Keratinocyte (primary cell): ENCODE measurements at regions not wholly inside any gene's neighbourhood (a gene's known extent, or its start where the extent isn't known, plus 50 kb on each side); places are given as distances from the start of the nearest gene placed in this dataset.

Experiments
- DNase-seq: peaks from one replicate; pipeline ENCODE4 v3.0.0-alpha.2; 2011; ENCODE audit warnings: low read depth, missing footprints, low spot score
- FAIRE-seq: peaks from 2 replicates; lab custom pipeline; 2011; peaks lifted over from hg19 to GRCh38; lab: Jason Lieb, UNC
- H2AFZ ChIP-seq: 2 replicates; pipeline ENCODE4 v1.6.0; 2012; ENCODE audit warnings: low read length, control low read depth, inconsistent platforms; ENCODE audit not compliant: control insufficient read depth
- H3K27ac ChIP-seq: 2 replicates; pipeline ENCODE4 v1.5.1; 2011; ENCODE audit warnings: low read length; ENCODE audit not compliant: control insufficient read depth, insufficient read depth
- H3K27me3 ChIP-seq: 3 replicates; pipeline ENCODE4 v1.6.0; 2011; ENCODE audit warnings: low read length; ENCODE audit not compliant: control insufficient read depth, insufficient read depth; ENCODE audit errors: extremely low read depth
- H3K36me3 ChIP-seq, 2 experiments: 2 replicates in 1 of 2; 3 replicates in 1 of 2; pipeline ENCODE4 v1.5.1; 2011; ENCODE audit warnings: low read length in 2 of 2, mild to moderate bottlenecking in 1 of 2; ENCODE audit not compliant: control insufficient read depth in 2 of 2, insufficient read depth in 2 of 2; ENCODE audit errors: extremely low read depth in 1 of 2
- H3K4me1 ChIP-seq: 3 replicates; pipeline ENCODE4 v1.5.1; 2011; ENCODE audit warnings: low read length; ENCODE audit not compliant: control insufficient read depth, insufficient read depth; ENCODE audit errors: extremely low read depth
- H3K4me2 ChIP-seq: 3 replicates; pipeline ENCODE4 v1.6.0; 2011; ENCODE audit warnings: low read depth, low read length; ENCODE audit not compliant: control insufficient read depth, insufficient read depth; ENCODE audit errors: extremely low read depth
- H3K4me3 ChIP-seq, 3 experiments: fragments of 200-600 bp in 1 of 3; sonication (generic) in 1 of 3; 2 replicates in 2 of 3; 3 replicates in 1 of 3; pipeline ENCODE4 v1.5.1; 2011 to 2016; ENCODE audit warnings: low read length in 3 of 3, mild to moderate bottlenecking in 3 of 3, control low read depth in 2 of 3, inconsistent platforms in 1 of 3, low read depth in 1 of 3, mixed read lengths in 1 of 3, mixed run types in 1 of 3, moderate library complexity in 1 of 3; ENCODE audit not compliant: control insufficient read depth in 2 of 3, insufficient read depth in 2 of 3; ENCODE audit errors: extremely low read depth in 1 of 3
- H3K79me2 ChIP-seq: 2 replicates; pipeline ENCODE4 v1.6.0; 2012; ENCODE audit warnings: low read length; ENCODE audit not compliant: control insufficient read depth, insufficient read depth
- H3K9ac ChIP-seq: 3 replicates; pipeline ENCODE4 v1.6.0; 2011; ENCODE audit warnings: low read length; ENCODE audit not compliant: control insufficient read depth, insufficient read depth; ENCODE audit errors: extremely low read depth
- H3K9me1 ChIP-seq: 3 replicates; pipeline ENCODE4 v1.6.0; 2011; ENCODE audit warnings: low read length; ENCODE audit not compliant: control insufficient read depth, insufficient read depth; ENCODE audit errors: extremely low read depth
- H3K9me3 ChIP-seq: 2 replicates; pipeline ENCODE4 v1.5.1; 2012; ENCODE audit warnings: low read depth, low read length; ENCODE audit not compliant: control insufficient read depth
- H4K20me1 ChIP-seq: 3 replicates; pipeline ENCODE4 v1.6.0; 2011; ENCODE audit warnings: low read length; ENCODE audit not compliant: control insufficient read depth, insufficient read depth; ENCODE audit errors: extremely low read depth
- EZH2 ChIP-seq: IDR thresholded peaks from one replicate; pipeline ENCODE4 v1.6.1; 2012; ENCODE audit warnings: inconsistent platforms, mild to moderate bottlenecking, low read length, moderate library complexity
- dilution Hi-C: fragments of 300-500 bp; cut with MboI; formaldehyde crosslinking; loops from one replicate; pipeline ENCODE4 v1.7.0; 2020; ENCODE audit warnings: low sequenced_read_pairs; ENCODE audit not compliant: extremely low pct_ligation_motif_present
- TF ChIP-seq, protein P1 (sequence below), 3 experiments: IDR thresholded peaks in 1 of 3; conservative IDR thresholded peaks in 1 of 3; optimal IDR thresholded peaks in 1 of 3; 2 replicates in 2 of 3; 3 replicates in 1 of 3; pipeline versions ENCODE3 to v1.5.1; 2011; ENCODE audit warnings: low read length in 3 of 3, mild to moderate bottlenecking in 3 of 3, moderate library complexity in 2 of 3, control low read depth in 1 of 3, inconsistent platforms in 1 of 3; ENCODE audit not compliant: insufficient read depth in 2 of 3; ENCODE audit errors: extremely low read depth in 1 of 3

DNA sequence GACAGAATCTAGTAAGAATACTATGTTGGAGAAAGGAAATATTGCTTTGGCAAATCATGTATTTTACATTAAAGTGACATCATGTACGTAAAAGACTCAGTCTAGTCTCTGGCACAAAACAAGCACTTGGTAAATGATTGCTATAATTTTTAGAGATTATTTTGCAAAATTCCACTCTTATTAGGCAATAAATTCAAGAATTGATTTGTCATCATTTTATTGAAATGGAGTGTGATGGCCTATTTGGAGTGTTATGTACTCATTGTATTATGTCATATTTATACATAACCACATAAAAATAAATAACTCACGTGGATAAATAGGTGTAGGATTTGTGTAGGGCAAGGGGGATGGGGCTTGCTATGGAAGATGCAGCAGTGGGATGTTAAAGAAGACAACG, 70.0 kb upstream of the FYN start:
- DNase-seq (no peak), FAIRE-seq (no peak)
- Histone ChIP-seq H3K4me3 (no peak overlapping the region), H3K9me1 (no peaks in the 10 kb centered on the region), H2AFZ (no peak overlapping the region), H3K79me2 (no peaks in the 10 kb centered on the region), H3K4me1 (no peaks in the 10 kb centered on the region), H3K36me3 (no peaks in the 10 kb centered on the region), H3K27ac (no peak overlapping the region), H3K27me3 (no peaks in the 10 kb centered on the region), H3K4me2 (no peak overlapping the region), H4K20me1 (no peaks in the 10 kb centered on the region), H3K9me3 (no peaks in the 10 kb centered on the region), H3K9ac (no peak overlapping the region)
- TF ChIP-seq EZH2: no peak
- TF ChIP-seq, protein P1, sequence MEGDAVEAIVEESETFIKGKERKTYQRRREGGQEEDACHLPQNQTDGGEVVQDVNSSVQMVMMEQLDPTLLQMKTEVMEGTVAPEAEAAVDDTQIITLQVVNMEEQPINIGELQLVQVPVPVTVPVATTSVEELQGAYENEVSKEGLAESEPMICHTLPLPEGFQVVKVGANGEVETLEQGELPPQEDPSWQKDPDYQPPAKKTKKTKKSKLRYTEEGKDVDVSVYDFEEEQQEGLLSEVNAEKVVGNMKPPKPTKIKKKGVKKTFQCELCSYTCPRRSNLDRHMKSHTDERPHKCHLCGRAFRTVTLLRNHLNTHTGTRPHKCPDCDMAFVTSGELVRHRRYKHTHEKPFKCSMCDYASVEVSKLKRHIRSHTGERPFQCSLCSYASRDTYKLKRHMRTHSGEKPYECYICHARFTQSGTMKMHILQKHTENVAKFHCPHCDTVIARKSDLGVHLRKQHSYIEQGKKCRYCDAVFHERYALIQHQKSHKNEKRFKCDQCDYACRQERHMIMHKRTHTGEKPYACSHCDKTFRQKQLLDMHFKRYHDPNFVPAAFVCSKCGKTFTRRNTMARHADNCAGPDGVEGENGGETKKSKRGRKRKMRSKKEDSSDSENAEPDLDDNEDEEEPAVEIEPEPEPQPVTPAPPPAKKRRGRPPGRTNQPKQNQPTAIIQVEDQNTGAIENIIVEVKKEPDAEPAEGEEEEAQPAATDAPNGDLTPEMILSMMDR (optimal IDR thresholded peaks at IDR 0.05 in 1 of 3, IDR thresholded peaks at IDR 0.05 in 1 of 3, conservative IDR thresholded peaks at IDR 0.05 in 1 of 3; ENCODE audit: extremely low read depth in 1 of 3, insufficient read depth in 2 of 3, low read length in 3 of 3): no peak
- dilution Hi-C loops: no loop called here

DNA sequence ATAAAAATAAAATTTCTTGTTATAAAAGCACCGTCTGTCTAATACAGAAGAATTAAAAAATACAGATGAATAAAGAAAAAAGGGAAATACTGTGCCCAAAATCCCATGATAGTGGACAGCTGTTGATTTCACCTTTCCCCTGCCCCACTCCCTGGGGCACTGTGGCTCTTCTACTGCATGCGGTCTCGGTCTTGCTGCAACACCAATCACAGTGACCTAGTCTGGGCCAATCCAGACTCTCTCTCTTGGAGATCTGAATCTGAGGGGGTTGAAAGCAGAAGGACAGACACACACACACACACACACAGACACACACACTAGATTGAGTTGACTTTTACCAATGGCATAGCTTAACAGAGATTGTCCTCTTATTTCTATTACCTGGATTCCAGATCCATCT, 70.5 kb upstream of the FYN start:
- Histone ChIP-seq H3K27ac (no peak overlapping the region), H3K4me3 (no peak overlapping the region), H3K9me3 (no peaks in the 10 kb centered on the region), H3K36me3 (no peaks in the 10 kb centered on the region), H3K9me1 (no peaks in the 10 kb centered on the region), H3K4me1 (no peaks in the 10 kb centered on the region), H2AFZ (no peak overlapping the region), H4K20me1 (no peaks in the 10 kb centered on the region), H3K9ac (no peak overlapping the region), H3K27me3 (no peaks in the 10 kb centered on the region), H3K4me2 (no peak overlapping the region), H3K79me2 (no peaks in the 10 kb centered on the region)
- dilution Hi-C loops: no loop called here
- no peak for TF ChIP-seq EZH2
- TF ChIP-seq, protein P1 (optimal IDR thresholded peaks at IDR 0.05 in 1 of 3, IDR thresholded peaks at IDR 0.05 in 1 of 3, conservative IDR thresholded peaks at IDR 0.05 in 1 of 3; ENCODE audit: extremely low read depth in 1 of 3, insufficient read depth in 2 of 3, low read length in 3 of 3): no peak
- FAIRE-seq: no peak
- no peak for DNase-seq
